Osteocyte (in vitro differentiated cells): ENCODE measurements at regions not wholly inside any gene's neighbourhood (a gene's known extent, or its start where the extent isn't known, plus 50 kb on each side); places are given as distances from the start of the nearest gene placed in this dataset.

Experiments used
- DNase-seq: peaks from one replicate; pipeline ENCODE4 v3.0.0; 2021; ENCODE audit warnings: mixed read lengths; ENCODE audit not compliant: unreplicated experiment; ENCODE audit errors: extremely low spot score
- H3K27ac Mint-ChIP-seq: one replicate; pipeline ENCODE4 v1.8.0; 2021; ENCODE audit warnings: mild to moderate bottlenecking, mixed read lengths; ENCODE audit not compliant: unreplicated experiment
- H3K27me3 Mint-ChIP-seq: one replicate; pipeline ENCODE4 v1.8.0; 2021; ENCODE audit warnings: mixed read lengths; ENCODE audit not compliant: unreplicated experiment
- H3K36me3 Mint-ChIP-seq: one replicate; pipeline ENCODE4 v1.8.0; 2021; ENCODE audit warnings: mixed read lengths; ENCODE audit not compliant: unreplicated experiment
- H3K4me1 Mint-ChIP-seq: one replicate; pipeline ENCODE4 v1.8.0; 2021; ENCODE audit warnings: mixed read lengths; ENCODE audit not compliant: unreplicated experiment
- H3K4me3 Mint-ChIP-seq: one replicate; pipeline ENCODE4 v1.8.0; 2021; ENCODE audit warnings: mild to moderate bottlenecking, moderate library complexity, mixed read lengths; ENCODE audit not compliant: unreplicated experiment
- H3K9me3 Mint-ChIP-seq: one replicate; pipeline ENCODE4 v1.8.0; 2021; ENCODE audit warnings: mixed read lengths; ENCODE audit not compliant: unreplicated experiment
- TF ChIP-seq, protein P1 (sequence below): fragments of 200-600 bp; sonication (generic); IDR thresholded peaks from 2 replicates; pipeline ENCODE4 v1.5.0; 2021; ENCODE audit warnings: antibody characterized with exemption, mild to moderate bottlenecking, moderate library complexity

DNA sequence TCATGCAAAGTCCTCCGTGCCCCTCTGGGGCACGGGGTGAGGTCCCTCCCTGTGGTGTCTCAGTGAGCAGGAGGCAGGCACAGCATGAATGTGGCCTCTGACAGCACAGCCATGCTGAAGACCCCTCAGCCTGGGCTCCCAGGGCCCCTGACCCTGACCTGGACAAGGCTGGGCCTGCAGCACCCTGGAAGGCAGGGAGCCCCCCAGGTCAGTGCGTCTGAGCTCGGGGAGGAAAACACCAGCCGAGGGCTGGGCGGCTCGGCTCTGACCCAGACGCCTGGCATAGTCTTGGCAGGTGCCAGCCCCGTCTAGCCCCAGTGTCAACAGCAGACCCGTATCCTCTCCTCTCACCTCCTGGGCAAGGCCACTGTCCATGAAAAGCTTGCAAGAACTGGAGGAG is 1276.6 kb downstream of the BRD1 start:
- Mint-ChIP-seq H3K36me3 (no peaks in the 10 kb centered on the region), H3K4me1 (peaks cover 6% of the 10 kb centered on the region), H3K27me3 (no peaks in the 10 kb centered on the region), H3K27ac (no peak overlapping the region), H3K9me3 (no peaks in the 10 kb centered on the region), H3K4me3 (no peak overlapping the region)
- TF ChIP-seq, protein P1, sequence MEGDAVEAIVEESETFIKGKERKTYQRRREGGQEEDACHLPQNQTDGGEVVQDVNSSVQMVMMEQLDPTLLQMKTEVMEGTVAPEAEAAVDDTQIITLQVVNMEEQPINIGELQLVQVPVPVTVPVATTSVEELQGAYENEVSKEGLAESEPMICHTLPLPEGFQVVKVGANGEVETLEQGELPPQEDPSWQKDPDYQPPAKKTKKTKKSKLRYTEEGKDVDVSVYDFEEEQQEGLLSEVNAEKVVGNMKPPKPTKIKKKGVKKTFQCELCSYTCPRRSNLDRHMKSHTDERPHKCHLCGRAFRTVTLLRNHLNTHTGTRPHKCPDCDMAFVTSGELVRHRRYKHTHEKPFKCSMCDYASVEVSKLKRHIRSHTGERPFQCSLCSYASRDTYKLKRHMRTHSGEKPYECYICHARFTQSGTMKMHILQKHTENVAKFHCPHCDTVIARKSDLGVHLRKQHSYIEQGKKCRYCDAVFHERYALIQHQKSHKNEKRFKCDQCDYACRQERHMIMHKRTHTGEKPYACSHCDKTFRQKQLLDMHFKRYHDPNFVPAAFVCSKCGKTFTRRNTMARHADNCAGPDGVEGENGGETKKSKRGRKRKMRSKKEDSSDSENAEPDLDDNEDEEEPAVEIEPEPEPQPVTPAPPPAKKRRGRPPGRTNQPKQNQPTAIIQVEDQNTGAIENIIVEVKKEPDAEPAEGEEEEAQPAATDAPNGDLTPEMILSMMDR = no peak
- DNase-seq = no peak

DNA sequence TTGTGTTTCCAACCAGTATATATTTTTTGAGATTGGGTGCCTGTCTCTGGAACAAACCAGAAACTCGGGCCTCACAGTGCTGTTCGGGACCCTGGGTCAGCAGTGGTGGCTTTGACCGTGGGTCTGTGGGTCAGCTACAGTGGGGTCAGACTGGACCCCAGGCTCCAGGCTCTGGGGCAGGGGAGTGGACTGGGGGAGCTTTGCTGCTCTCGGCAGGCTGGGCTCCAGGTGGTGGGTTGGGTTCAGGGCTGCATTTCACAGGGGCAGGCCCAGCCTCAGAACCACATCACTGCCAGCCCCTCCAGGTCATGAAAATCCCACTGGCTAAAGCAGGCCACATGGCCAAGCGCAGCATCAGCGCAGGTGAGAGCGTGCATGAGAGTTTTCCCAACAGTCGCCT is 1279.3 kb downstream of the BRD1 start:
- H3K36me3 Mint-ChIP-seq = no peaks in the 10 kb centered on the region
- peaks cover 6% of the 10 kb centered on the region for H3K4me1 Mint-ChIP-seq
- no peaks in the 10 kb centered on the region for H3K9me3 Mint-ChIP-seq
- H3K27ac Mint-ChIP-seq = no peak overlapping the region
- DNase-seq = no peak
- H3K27me3 Mint-ChIP-seq = no peaks in the 10 kb centered on the region
- TF ChIP-seq, protein P1 = no peak
- H3K4me3 Mint-ChIP-seq = no peak overlapping the region

DNA sequence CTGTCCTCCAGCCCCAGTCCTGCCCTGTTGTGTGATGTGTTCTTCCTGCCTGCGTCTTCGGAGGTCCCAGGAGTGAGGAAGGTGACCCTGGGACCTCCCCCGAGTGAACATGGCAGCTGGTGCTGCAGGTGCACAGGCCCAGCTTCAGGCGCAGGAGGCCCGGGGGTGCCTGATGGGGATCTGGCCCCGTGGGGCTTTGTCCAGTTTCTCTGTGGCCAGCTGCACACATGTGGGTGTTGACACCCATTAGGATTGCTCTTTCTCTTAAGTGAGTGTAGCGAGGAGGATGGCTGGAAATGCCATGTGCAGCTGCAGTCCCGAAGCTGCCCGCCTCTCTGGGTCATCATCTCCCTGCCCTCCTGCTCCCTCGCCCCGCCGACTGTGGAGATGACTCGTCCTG is 1279.7 kb downstream of the BRD1 start:
- Mint-ChIP-seq H3K27ac (no peak overlapping the region), H3K4me1 (peaks cover 6% of the 10 kb centered on the region), H3K4me3 (no peak overlapping the region), H3K36me3 (no peaks in the 10 kb centered on the region), H3K9me3 (no peaks in the 10 kb centered on the region), H3K27me3 (no peaks in the 10 kb centered on the region)
- DNase-seq = no peak
- TF ChIP-seq, protein P1 = no peak

DNA sequence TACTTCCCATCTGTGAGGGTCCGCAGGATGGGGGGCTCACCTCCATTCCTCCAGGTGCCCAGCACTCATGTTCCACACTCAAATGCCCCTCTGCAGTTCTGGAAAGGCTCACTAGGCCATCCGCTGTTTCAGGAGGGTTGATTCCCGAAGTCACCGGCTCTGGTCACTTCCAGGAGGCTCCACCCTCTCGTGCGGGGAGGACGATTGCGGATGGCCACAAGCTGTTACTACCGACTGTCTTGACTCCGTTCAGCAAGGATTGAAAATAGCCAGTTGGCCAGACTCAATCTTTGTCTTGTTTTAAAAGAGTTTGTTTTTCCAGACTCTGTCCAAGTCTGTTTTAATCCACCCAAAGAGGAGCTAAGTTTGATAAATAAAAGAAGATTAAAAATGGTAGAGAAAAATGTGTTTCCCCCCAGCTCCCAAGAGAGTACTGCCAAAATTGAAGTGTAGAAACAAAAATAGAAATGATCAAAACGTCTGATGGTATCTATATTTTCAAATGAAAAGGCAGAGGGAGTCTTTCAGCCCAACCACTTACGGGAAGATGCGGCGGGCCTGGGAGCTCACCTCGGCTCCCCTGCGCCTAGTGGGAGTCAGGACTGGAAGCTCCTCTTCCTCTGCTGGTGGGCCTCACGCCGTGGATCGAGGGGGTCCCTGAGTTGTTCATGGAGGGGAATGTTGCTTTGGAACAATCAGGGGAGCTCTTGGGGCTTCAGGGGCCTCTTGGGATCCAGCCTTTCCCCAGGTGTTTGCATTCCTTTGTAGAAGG is 1280.8 kb downstream of the BRD1 start:
- H3K27me3 Mint-ChIP-seq = no peaks in the 10 kb centered on the region
- no peak overlapping the region for H3K4me3 Mint-ChIP-seq
- no peaks in the 10 kb centered on the region for H3K36me3 Mint-ChIP-seq
- H3K4me1 Mint-ChIP-seq = peaks cover 6% of the 10 kb centered on the region
- no peak overlapping the region for H3K27ac Mint-ChIP-seq
- TF ChIP-seq, protein P1 = no peak
- H3K9me3 Mint-ChIP-seq = no peaks in the 10 kb centered on the region
- DNase-seq = no peak

DNA sequence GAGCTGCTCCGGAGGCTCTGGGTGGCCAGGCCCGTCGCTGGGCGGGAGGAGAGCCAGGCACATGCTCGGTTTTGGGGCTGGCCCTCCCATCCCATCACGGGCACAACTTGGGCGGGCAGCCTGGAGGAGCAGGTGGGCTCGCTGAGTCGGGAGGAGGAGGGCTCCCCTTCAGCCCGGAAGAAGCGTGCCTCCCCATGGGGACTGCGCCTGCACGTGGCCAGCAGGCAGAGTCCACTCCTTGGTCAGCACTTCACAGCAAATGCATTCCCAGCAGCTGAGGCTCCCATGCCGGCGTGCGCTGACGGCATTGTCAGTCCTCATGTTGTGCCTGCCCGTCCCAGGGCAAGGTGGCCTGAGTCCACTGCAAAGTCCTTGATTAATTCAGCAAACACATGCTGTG is 1281.7 kb downstream of the BRD1 start:
- Mint-ChIP-seq H3K9me3 (no peaks in the 10 kb centered on the region), H3K27ac (no peak overlapping the region), H3K4me1 (peaks cover 6% of the 10 kb centered on the region), H3K36me3 (no peaks in the 10 kb centered on the region), H3K27me3 (no peaks in the 10 kb centered on the region), H3K4me3 (no peak overlapping the region)
- TF ChIP-seq, protein P1 = no peak
- DNase-seq = no peak
